GM23338 (cell line): ENCODE measurements at regions not wholly inside any gene's neighbourhood (a gene's known extent, or its start where the extent isn't known, plus 50 kb on each side); places are given as distances from the start of the nearest gene placed in this dataset.

Source experiments
- ATAC-seq: fragments of 200-7000 bp; cut with Tn5 transposase; 3 replicates; pipeline ENCODE4 v1.9.1; 2020
- DNase-seq: peaks from one replicate; pipeline ENCODE4 v3.0.0-alpha.2; 2015; ENCODE audit warnings: low spot score
- H2AFZ ChIP-seq: fragments of 200-600 bp; sonication (generic); 2 replicates; pipeline ENCODE4 v1.8.0; 2016; ENCODE audit warnings: antibody characterized with exemption, mild to moderate bottlenecking, moderate library complexity
- H3F3A ChIP-seq: fragments of 200-600 bp; sonication (generic); replicated peaks from 2 replicates; pipeline ENCODE4 v1.8.0; 2017; ENCODE audit warnings: antibody characterized with exemption, mixed run types, low read depth
- H3K27ac ChIP-seq: fragments of 200-600 bp; sonication (generic); 2 replicates; pipeline ENCODE4 v1.6.1; 2016; ENCODE audit warnings: low read depth
- H3K27me3 ChIP-seq: fragments of 200-600 bp; sonication (generic); 2 replicates; pipeline ENCODE4 v1.8.0; 2016; ENCODE audit warnings: mild to moderate bottlenecking, mixed run types, moderate library complexity; ENCODE audit not compliant: insufficient read depth
- H3K36me3 ChIP-seq: fragments of 200-600 bp; sonication (generic); 2 replicates; pipeline ENCODE4 v1.8.0; 2016; ENCODE audit warnings: mild to moderate bottlenecking; ENCODE audit not compliant: insufficient read depth
- H3K4me1 ChIP-seq: fragments of 200-600 bp; sonication (generic); 2 replicates; pipeline ENCODE4 v1.8.0; 2016; ENCODE audit warnings: mild to moderate bottlenecking, moderate library complexity; ENCODE audit not compliant: insufficient read depth
- H3K4me2 ChIP-seq: fragments of 200-600 bp; sonication (generic); 2 replicates; pipeline ENCODE4 v1.7.1; 2017; ENCODE audit warnings: mixed run types
- H3K4me3 ChIP-seq: fragments of 200-600 bp; sonication (generic); 2 replicates; pipeline ENCODE4 v1.6.1; 2016; ENCODE audit warnings: mixed run types
- H3K79me2 ChIP-seq: fragments of 200-600 bp; sonication (generic); replicated peaks from 2 replicates; pipeline ENCODE4 v1.8.0; 2017; ENCODE audit warnings: mild to moderate bottlenecking; ENCODE audit not compliant: insufficient read depth
- H3K9me2 ChIP-seq: fragments of 200-600 bp; sonication (generic); 2 replicates; pipeline ENCODE4 v1.8.0; 2017; ENCODE audit not compliant: insufficient read depth
- H4K20me1 ChIP-seq: fragments of 200-600 bp; sonication (generic); replicated peaks from 2 replicates; pipeline ENCODE4 v1.8.0; 2017; ENCODE audit warnings: mild to moderate bottlenecking; ENCODE audit not compliant: insufficient read depth
- H3K27ac Mint-ChIP-seq: 2 replicates; pipeline ENCODE4 v1.8.0; 2020; ENCODE audit warnings: inconsistent platforms, mild to moderate bottlenecking, moderate library complexity, mixed read lengths
- H3K27me3 Mint-ChIP-seq: 3 replicates; pipeline ENCODE4 v1.8.0; 2022; ENCODE audit warnings: low read depth, mild to moderate bottlenecking, moderate library complexity, mixed read lengths, inconsistent platforms; ENCODE audit not compliant: insufficient read depth, poor library complexity
- H3K36me3 Mint-ChIP-seq: 3 replicates; pipeline ENCODE4 v1.8.0; 2021; ENCODE audit warnings: low read depth, mild to moderate bottlenecking, inconsistent platforms, moderate library complexity, mixed read lengths
- H3K4me1 Mint-ChIP-seq: 3 replicates; pipeline ENCODE4 v1.8.0; 2020; ENCODE audit warnings: mild to moderate bottlenecking, inconsistent platforms, mixed read lengths
- H3K4me3 Mint-ChIP-seq: 3 replicates; pipeline ENCODE4 v1.8.0; 2021; ENCODE audit warnings: moderate library complexity, mild to moderate bottlenecking, inconsistent platforms, mixed read lengths
- H3K9me3 Mint-ChIP-seq: 3 replicates; pipeline ENCODE4 v1.8.0; 2020; ENCODE audit warnings: moderate library complexity, mild to moderate bottlenecking, inconsistent platforms, mixed read lengths
- CREB1 ChIP-seq: fragments of 250-450 bp; sonication (Bioruptor Pico); IDR thresholded peaks from 2 replicates; pipeline ENCODE4 v1.5.0; 2020; ENCODE audit warnings: low read depth, mild to moderate bottlenecking, moderate library complexity
- EZH2 ChIP-seq: fragments of 200-600 bp; sonication (generic); IDR thresholded peaks from one replicate; pipeline ENCODE4 v1.8.0; 2017; ENCODE audit warnings: antibody characterized with exemption, mild to moderate bottlenecking, low read depth; ENCODE audit not compliant: unreplicated experiment
- JUNB ChIP-seq: IDR thresholded peaks from one replicate; pipeline ENCODE4 v1.6.1; 2016; ENCODE audit warnings: antibody characterized with exemption; ENCODE audit not compliant: unreplicated experiment
- NANOG ChIP-seq: IDR thresholded peaks from 2 replicates; pipeline ENCODE4 v1.6.1; 2016; ENCODE audit warnings: antibody characterized with exemption, borderline replicate concordance
- REST ChIP-seq: IDR thresholded peaks from one replicate; pipeline ENCODE4 v1.6.1; 2018; ENCODE audit warnings: antibody characterized with exemption; ENCODE audit not compliant: unreplicated experiment
- STAT1 ChIP-seq: IDR thresholded peaks from one replicate; pipeline ENCODE4 v1.6.1; 2016; ENCODE audit warnings: antibody characterized with exemption; ENCODE audit not compliant: unreplicated experiment
- ZNF114 ChIP-seq: fragments of 250-450 bp; sonication (Bioruptor Pico); IDR thresholded peaks from 2 replicates; pipeline ENCODE4 v1.5.0; 2020; ENCODE audit warnings: mild to moderate bottlenecking, moderate library complexity
- ZNF331 ChIP-seq: fragments of 250-450 bp; sonication (Bioruptor Pico); IDR thresholded peaks from 2 replicates; pipeline ENCODE4 v1.5.0; 2020; ENCODE audit warnings: low read depth, mild to moderate bottlenecking, moderate library complexity
- TF ChIP-seq, protein P1 (sequence below): IDR thresholded peaks from 2 replicates; pipeline ENCODE4 v1.6.1; 2016; ENCODE audit warnings: antibody characterized with exemption

GRCh38 chr1:185406006-185406690, 89.1 kb upstream of the IVNS1ABP start (continued):
- TF ChIP-seq REST (no peak), CREB1 (CRISPR knock-in tag) (no peak), JUNB (no peak), EZH2 (no peak), NANOG (no peak), STAT1 (no peak), ZNF331 (CRISPR knock-in tag) (no peak)
- TF ChIP-seq, protein P1, sequence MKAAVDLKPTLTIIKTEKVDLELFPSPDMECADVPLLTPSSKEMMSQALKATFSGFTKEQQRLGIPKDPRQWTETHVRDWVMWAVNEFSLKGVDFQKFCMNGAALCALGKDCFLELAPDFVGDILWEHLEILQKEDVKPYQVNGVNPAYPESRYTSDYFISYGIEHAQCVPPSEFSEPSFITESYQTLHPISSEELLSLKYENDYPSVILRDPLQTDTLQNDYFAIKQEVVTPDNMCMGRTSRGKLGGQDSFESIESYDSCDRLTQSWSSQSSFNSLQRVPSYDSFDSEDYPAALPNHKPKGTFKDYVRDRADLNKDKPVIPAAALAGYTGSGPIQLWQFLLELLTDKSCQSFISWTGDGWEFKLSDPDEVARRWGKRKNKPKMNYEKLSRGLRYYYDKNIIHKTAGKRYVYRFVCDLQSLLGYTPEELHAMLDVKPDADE, result no peak

- no peaks in the 10 kb centered on the region for H4K20me1 ChIP-seq
- no peak overlapping the region for H3K4me2 ChIP-seq
- H3K36me3 ChIP-seq, result no peaks in the 10 kb centered on the region
- H3K27ac ChIP-seq, result no peak overlapping the region
- H2AFZ ChIP-seq, result no peak overlapping the region
- peaks cover 21% of the 10 kb centered on the region for H3K4me1 Mint-ChIP-seq
- no peaks in the 10 kb centered on the region for H3K79me2 ChIP-seq
- H3K27me3 Mint-ChIP-seq, result peaks cover 4% of the 10 kb centered on the region
- ATAC-seq, result no peak
- no peak for TF ChIP-seq ZNF114 (CRISPR knock-in tag)
- no peak for TF ChIP-seq EZH2
- no peak for TF ChIP-seq NANOG
- H3K4me3 ChIP-seq, result no peak overlapping the region
- H3K9me2 ChIP-seq, result no peaks in the 10 kb centered on the region
- peaks cover 10% of the 10 kb centered on the region; the same call in 1 of the 3 replicates for H3K9me3 Mint-ChIP-seq
- H3K27me3 ChIP-seq, result no peaks in the 10 kb centered on the region
- H3F3A ChIP-seq, result no peaks in the 10 kb centered on the region
- no peak for DNase-seq
- H3K4me1 ChIP-seq, result peaks cover 11% of the 10 kb centered on the region
- H3K36me3 Mint-ChIP-seq, result no peaks in the 10 kb centered on the region
- H3K27ac Mint-ChIP-seq, result no peak overlapping the region
- no peak overlapping the region for H3K4me3 Mint-ChIP-seq
Measured at GRCh38 chr1:185404907-185405568, 88.0 kb upstream of the IVNS1ABP start.
